ENCODE measurements at regions not wholly inside any gene's neighbourhood (a gene's known extent, or its start where the extent isn't known, plus 50 kb on each side); places are given as distances from the start of the nearest gene placed in this dataset.

- TF ChIP-seq POLR2A (IDR thresholded peaks at IDR 0.05) = no peak
- TF ChIP-seq, protein P1, sequence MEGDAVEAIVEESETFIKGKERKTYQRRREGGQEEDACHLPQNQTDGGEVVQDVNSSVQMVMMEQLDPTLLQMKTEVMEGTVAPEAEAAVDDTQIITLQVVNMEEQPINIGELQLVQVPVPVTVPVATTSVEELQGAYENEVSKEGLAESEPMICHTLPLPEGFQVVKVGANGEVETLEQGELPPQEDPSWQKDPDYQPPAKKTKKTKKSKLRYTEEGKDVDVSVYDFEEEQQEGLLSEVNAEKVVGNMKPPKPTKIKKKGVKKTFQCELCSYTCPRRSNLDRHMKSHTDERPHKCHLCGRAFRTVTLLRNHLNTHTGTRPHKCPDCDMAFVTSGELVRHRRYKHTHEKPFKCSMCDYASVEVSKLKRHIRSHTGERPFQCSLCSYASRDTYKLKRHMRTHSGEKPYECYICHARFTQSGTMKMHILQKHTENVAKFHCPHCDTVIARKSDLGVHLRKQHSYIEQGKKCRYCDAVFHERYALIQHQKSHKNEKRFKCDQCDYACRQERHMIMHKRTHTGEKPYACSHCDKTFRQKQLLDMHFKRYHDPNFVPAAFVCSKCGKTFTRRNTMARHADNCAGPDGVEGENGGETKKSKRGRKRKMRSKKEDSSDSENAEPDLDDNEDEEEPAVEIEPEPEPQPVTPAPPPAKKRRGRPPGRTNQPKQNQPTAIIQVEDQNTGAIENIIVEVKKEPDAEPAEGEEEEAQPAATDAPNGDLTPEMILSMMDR (IDR thresholded peaks at IDR 0.05) = no peak
Observed at GRCh38 chr5:106443746-106444145, 1227.0 kb downstream of the EFNA5 start.

Data from right lobe of liver (tissue), 4 donors.